Left ventricle myocardium inferior (tissue), 1 donor: ENCODE measurements at regions not wholly inside any gene's neighbourhood (a gene's known extent, or its start where the extent isn't known, plus 50 kb on each side); places are given as distances from the start of the nearest gene placed in this dataset.
"Not testable (repeated sequence)": the region's sequence is repeated elsewhere in the genome, so short reads cannot be mapped to it uniquely, and the experiment has no call there.

ENCODE experiments used
- DNase-seq: peaks from one replicate; pipeline ENCODE4 v3.0.0-alpha.2; 2020
- H3K27ac ChIP-seq: fragments of 200-600 bp; replicated peaks from 2 replicates; pipeline ENCODE4 v1.8.0; 2021
- H3K27me3 ChIP-seq: fragments of 200-600 bp; 2 replicates; pipeline ENCODE4 v1.8.0; 2021; ENCODE audit warnings: low read depth
- H3K36me3 ChIP-seq: fragments of 200-600 bp; 2 replicates; pipeline ENCODE4 v1.8.0; 2021
- H3K4me1 ChIP-seq: fragments of 200-600 bp; 2 replicates; pipeline ENCODE4 v1.8.0; 2021
- H3K4me3 ChIP-seq: fragments of 200-600 bp; 2 replicates; pipeline ENCODE4 v1.8.0; 2021; ENCODE audit warnings: mild to moderate bottlenecking, moderate library complexity
- H3K9me3 ChIP-seq: fragments of 200-600 bp; replicated peaks from 2 replicates; pipeline ENCODE4 v1.8.0; 2021
- CTCF ChIP-seq: fragments of 200-600 bp; IDR thresholded peaks from 2 replicates; pipeline ENCODE4 v1.8.0; 2021; ENCODE audit warnings: antibody characterized with exemption, mild to moderate bottlenecking, borderline replicate concordance
- intact Hi-C: fragments of 100-400 bp; cut with micrococcal nuclease; formaldehyde crosslinking; loops from one replicate; pipeline ENCODE4 v1.11.0; 2022
- donor health status: DM: no; HTN: yes; CAD: no; lungs with severe emphysema.

DNA sequence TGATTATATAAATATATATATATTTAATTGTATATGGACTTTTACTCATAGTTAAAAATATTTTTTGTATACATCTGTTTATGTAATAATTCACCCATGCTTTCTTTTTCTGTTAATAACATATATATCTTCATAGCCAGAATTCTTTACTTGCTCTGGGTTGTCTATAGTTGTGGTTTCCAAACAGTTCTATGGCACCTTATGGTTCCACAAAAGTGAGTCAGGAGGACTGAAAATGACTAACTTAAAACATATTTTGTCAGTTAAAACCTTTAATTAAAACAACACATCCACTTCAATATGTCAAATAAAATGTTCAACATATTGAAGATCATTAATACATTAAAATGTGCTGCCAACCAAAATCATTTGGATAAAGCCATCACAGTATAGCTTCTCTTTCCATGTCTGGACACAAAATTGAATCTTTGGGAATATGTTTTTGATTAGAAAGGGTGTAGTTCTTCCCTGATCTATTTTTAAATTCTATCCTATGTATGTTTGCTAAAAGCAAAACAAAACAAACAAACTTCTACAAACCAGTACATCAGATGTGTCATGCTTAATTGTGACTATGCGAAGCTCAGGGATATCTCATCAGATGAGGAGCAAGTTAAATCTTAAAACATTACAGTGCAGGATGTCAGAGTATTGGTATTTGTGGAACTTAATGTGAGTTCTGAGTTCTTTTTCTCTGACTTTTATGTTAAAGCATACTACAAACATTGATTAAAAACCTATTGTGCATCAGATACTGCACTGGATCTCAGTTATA is 1488.4 kb upstream of the TENM4 start:
- H3K4me3 ChIP-seq: no peak overlapping the region
- no peak for TF ChIP-seq CTCF
- intact Hi-C loops: no loop called here
- no peaks in the 10 kb centered on the region for H3K4me1 ChIP-seq
- H3K9me3 ChIP-seq: no peaks in the 10 kb centered on the region
- no peaks in the 10 kb centered on the region for H3K27me3 ChIP-seq
- no peaks in the 10 kb centered on the region for H3K36me3 ChIP-seq
- no peak overlapping the region for H3K27ac ChIP-seq
- DNase-seq: no peak

DNA sequence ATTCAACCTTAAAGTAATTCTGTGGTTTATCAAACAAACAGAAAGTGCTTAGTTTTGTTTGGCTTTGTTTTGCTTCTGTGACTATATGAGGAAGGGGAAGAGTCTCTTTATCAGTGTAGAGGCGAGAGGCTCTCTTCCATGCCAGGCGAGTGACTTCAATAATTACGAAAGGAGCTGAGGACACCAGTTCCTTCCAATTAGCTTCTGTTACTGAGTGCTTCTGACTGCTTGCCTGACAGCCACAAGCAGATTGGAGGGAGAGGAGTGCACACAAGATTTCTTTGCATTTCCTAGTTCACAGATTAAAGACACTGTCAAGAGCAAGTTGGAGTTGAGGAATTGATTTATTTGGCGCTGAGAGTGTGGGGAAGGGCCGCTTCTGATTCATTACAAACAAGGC is 1484.5 kb upstream of the TENM4 start:
- Histone ChIP-seq H3K4me3 (no peak overlapping the region), H3K9me3 (no peaks in the 10 kb centered on the region), H3K27ac (no peak overlapping the region), H3K36me3 (no peaks in the 10 kb centered on the region), H3K4me1 (no peaks in the 10 kb centered on the region), H3K27me3 (no peaks in the 10 kb centered on the region)
- DNase-seq: no peak
- intact Hi-C loops: no loop called here
- TF ChIP-seq CTCF: no peak

- H3K4me3 ChIP-seq, DNase-seq, H3K27ac ChIP-seq, H3K4me1 ChIP-seq, H3K27me3 ChIP-seq, H3K9me3 ChIP-seq, H3K36me3 ChIP-seq, intact Hi-C loops: not testable (repeated sequence)
These were observed 1480.5 kb upstream of the TENM4 start for GRCh38 chr11:80921310-80921709.

DNA sequence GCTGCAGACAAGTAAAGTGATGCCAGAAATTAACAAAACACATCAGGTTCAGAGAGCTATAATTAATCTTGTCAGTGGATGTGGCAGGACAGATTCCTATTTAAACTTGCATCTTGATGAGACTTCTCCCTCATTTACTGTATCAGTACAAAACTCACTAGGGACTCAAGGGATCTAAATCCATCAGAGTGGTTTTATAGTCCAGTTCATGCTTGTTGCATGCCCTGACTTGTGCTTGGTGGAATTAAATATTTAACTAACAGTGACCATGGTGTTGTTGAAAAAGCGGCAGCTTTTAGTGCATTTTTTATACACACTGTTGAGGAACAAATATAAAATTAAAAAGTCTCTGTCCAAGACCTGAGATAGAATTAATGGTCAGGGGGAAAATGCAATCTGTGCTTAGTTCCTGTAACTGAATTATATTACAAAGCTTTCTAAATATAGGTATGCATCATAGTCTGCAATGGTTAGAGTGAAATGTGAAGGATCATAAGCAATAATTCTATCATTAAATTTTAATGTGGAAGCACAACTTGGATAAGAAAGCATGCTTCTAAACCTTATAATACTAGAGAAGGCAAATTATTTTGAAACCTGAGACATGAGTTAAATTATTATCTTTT is 1475.5 kb upstream of the TENM4 start:
- no peaks in the 10 kb centered on the region for H3K4me1 ChIP-seq
- no peaks in the 10 kb centered on the region for H3K9me3 ChIP-seq
- H3K27ac ChIP-seq: no peak overlapping the region
- no peak overlapping the region for H3K4me3 ChIP-seq
- TF ChIP-seq CTCF: no peak
- no peak for DNase-seq
- intact Hi-C loops: no loop called here
- no peaks in the 10 kb centered on the region for H3K36me3 ChIP-seq
- H3K27me3 ChIP-seq: no peaks in the 10 kb centered on the region

GRCh38 chr11:80914311-80914710 is 1473.5 kb upstream of the TENM4 start:
- DNase-seq: no peak

More at GRCh38 chr11:80914311-80914710, 1473.5 kb upstream of the TENM4 start:
- intact Hi-C loops: no loop called here
- no peak for TF ChIP-seq CTCF
- no peaks in the 10 kb centered on the region for H3K27me3 ChIP-seq
- H3K4me1 ChIP-seq: no peaks in the 10 kb centered on the region
- H3K27ac ChIP-seq: no peak overlapping the region
- no peaks in the 10 kb centered on the region for H3K36me3 ChIP-seq
- no peak overlapping the region for H3K4me3 ChIP-seq
- no peaks in the 10 kb centered on the region for H3K9me3 ChIP-seq
